Mucosa of descending colon (tissue), 3 donors: ENCODE measurements at regions not wholly inside any gene's neighbourhood (a gene's known extent, or its start where the extent isn't known, plus 50 kb on each side); places are given as distances from the start of the nearest gene placed in this dataset.

ENCODE experiments used
- ATAC-seq: fragments of 200-7000 bp; cut with Tn5 transposase; one replicate; pipeline ENCODE4 v1.9.1; 2020; ENCODE audit warnings: mild to moderate bottlenecking, moderate library complexity
- DNase-seq, 3 donors: peaks; one replicate each; pipeline ENCODE4 v3.0.0-alpha.2; 2020
- H3K36me3 ChIP-seq: fragments of 200-600 bp; one replicate; pipeline ENCODE4 v1.8.0; 2021; ENCODE audit warnings: low read depth, mild to moderate bottlenecking
- H3K4me1 ChIP-seq: fragments of 200-600 bp; one replicate; pipeline ENCODE4 v1.8.0; 2021; ENCODE audit warnings: low read depth, mild to moderate bottlenecking
- H3K4me3 ChIP-seq: fragments of 200-600 bp; one replicate; pipeline ENCODE4 v1.8.0; 2021; ENCODE audit warnings: mild to moderate bottlenecking
- H3K9me3 ChIP-seq: fragments of 200-600 bp; one replicate; pipeline ENCODE4 v1.8.0; 2021; ENCODE audit warnings: mild to moderate bottlenecking
- CTCF ChIP-seq: fragments of 200-600 bp; IDR thresholded peaks from one replicate; pipeline ENCODE4 v1.8.0; 2022; ENCODE audit warnings: antibody characterized with exemption, mild to moderate bottlenecking
- intact Hi-C, 2 donors: fragments of 100-400 bp; cut with DNase I in 1 of 2; cut with micrococcal nuclease in 1 of 2; formaldehyde crosslinking; loops; one replicate each; pipeline versions ENCODE4 v1.11.0 to v1.11.1; 2022; cut with DNase I, micrococcal nuclease
- donor health status: DM: no; HTN: no; CAD: no; lungs with moderate emphysema.
- donor health status: DM: no; HTN: no; CAD: no.
- donor health status: DM: no; HTN: yes; CAD: no.

DNA sequence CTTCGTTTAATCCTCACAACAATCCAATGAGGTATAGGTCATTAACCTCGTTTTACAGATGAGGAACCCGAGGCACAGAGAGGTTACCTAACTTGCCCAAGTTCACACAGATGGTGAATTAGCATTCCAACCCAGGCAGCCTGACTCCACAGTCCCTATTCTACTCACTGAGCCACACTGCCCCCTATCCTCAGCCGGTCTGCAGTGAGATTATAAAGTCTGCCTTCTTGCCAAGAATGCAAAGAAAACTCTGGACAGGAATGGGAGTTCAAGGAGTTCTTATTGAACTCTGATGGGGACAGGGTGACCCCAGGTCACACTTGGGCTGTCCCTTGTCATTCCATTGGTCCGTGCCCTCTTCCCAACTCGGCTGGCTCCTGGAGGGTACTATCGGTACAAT is 94.0 kb upstream of the KCNK12 start:
- Histone ChIP-seq H3K36me3 (no peaks in the 10 kb centered on the region), H3K4me1 (no peaks in the 10 kb centered on the region), H3K9me3 (no peaks in the 10 kb centered on the region), H3K4me3 (no peak overlapping the region)
- ATAC-seq: peak; percentile 62
- DNase-seq: peak in 2 of 3 donors; percentile 33 to 34
- intact Hi-C loops: no loop called here
- no peak for TF ChIP-seq CTCF

- H3K36me3 ChIP-seq: no peaks in the 10 kb centered on the region
- ATAC-seq (no peak), DNase-seq (no peak)
- H3K9me3 ChIP-seq: no peaks in the 10 kb centered on the region
- TF ChIP-seq CTCF: no peak
- no peaks in the 10 kb centered on the region for H3K4me1 ChIP-seq
- intact Hi-C loops: no loop called here
- H3K4me3 ChIP-seq: no peak overlapping the region
Measured at GRCh38 chr2:47662552-47662951, 91.8 kb upstream of the KCNK12 start.

- intact Hi-C loops: no loop called here
- Histone ChIP-seq H3K4me1 (no peaks in the 10 kb centered on the region), H3K9me3 (no peaks in the 10 kb centered on the region), H3K36me3 (no peaks in the 10 kb centered on the region), H3K4me3 (no peak overlapping the region)
- no peak for ATAC-seq
- TF ChIP-seq CTCF: no peak
- DNase-seq: no peak
Measured at GRCh38 chr2:47661310-47661709, 90.5 kb upstream of the KCNK12 start.

DNA sequence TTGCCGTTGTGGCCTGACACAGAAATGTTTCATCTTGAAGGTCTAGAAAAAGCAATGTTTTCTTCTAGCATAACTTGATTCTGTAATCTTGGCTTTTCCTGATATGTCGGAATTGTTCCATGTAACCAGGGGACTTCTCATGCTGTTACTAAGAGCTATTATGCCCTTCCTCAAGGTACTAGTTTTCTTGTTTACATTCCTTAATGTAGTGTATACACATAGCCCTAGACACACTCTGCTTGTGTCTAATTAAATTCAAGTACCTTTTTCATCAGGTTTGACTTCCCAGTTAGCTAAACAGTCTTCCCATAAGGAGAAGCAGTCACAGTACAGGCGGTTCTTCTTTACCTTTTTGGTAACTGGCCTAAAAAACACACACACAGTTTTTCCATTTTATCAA is 89.4 kb upstream of the KCNK12 start:
- no peak for DNase-seq
- no peaks in the 10 kb centered on the region for H3K9me3 ChIP-seq
- no peak for TF ChIP-seq CTCF
- H3K4me3 ChIP-seq: no peak overlapping the region
- no peaks in the 10 kb centered on the region for H3K4me1 ChIP-seq
- ATAC-seq: no peak
- no peaks in the 10 kb centered on the region for H3K36me3 ChIP-seq
- intact Hi-C loops: no loop called here

DNA sequence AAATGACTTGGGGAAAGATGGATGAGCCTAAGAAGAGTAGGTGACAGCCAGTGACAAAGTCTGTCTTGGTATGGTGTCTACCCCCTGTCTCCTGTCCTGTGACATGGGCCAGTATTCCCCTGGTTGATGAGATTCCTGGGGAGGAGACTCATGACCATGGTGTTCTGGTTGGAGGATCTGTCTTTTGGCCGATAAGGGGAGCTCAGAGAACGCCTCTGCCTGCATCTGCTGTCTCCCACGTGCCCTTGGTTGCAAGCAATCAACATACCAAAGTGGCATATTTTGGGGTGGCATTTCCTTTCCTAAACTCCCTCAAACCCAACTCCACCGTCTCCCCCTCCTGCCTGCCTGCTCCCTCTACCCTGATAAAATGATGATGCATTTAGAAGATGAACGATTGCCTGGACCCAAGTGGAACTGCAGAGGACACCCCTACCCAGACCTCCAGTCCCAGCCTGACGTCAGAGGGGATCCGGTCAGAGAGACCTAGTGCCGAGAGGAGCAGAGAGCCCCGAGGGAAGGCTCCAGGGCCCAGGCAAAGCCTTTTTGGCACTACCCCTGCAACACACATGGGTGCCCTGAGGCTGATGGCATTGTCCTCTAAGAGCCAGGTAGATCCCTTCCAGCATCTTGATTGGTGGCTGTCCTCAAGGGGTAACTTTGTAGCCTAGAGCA is 88.0 kb upstream of the KCNK12 start:
- Histone ChIP-seq H3K9me3 (no peaks in the 10 kb centered on the region), H3K4me3 (no peak overlapping the region), H3K4me1 (no peaks in the 10 kb centered on the region), H3K36me3 (no peaks in the 10 kb centered on the region)
- DNase-seq: no peak
- ATAC-seq: no peak
- no peak for TF ChIP-seq CTCF
- intact Hi-C loops: no loop called here
